NCI-H2081 treated with DMSO at 0.1 percent for 48 hours (cell line): ENCODE measurements at regions not wholly inside any gene's neighbourhood (a gene's known extent, or its start where the extent isn't known, plus 50 kb on each side); places are given as distances from the start of the nearest gene placed in this dataset.

Experiments used
- DNase-seq: peaks from one replicate; lab custom pipeline; 2025; lab: John Stamatoyannopoulos, UW

- no peak for DNase-seq
These were observed 66.3 kb upstream of the NABP1 start for GRCh38 chr2:191611614-191612013.

GRCh38 chr2:191612496-191612895 is 65.4 kb upstream of the NABP1 start:
- DNase-seq = no peak

GRCh38 chr2:191614759-191615158 is 63.2 kb upstream of the NABP1 start:
- no peak for DNase-seq

GRCh38 chr2:191615596-191615995 is 62.3 kb upstream of the NABP1 start:
- no peak for DNase-seq

- no peak for DNase-seq
These were observed 60.4 kb upstream of the NABP1 start for GRCh38 chr2:191617575-191617974.

GRCh38 chr2:191618046-191618780 is 59.7 kb upstream of the NABP1 start:
- DNase-seq = no peak

- no peak for DNase-seq
These were observed 59.1 kb upstream of the NABP1 start for GRCh38 chr2:191618786-191619185.

- no peak for DNase-seq
These were observed 57.8 kb upstream of the NABP1 start for GRCh38 chr2:191620144-191620543.

GRCh38 chr2:191622374-191623320 is 55.3 kb upstream of the NABP1 start:
- no peak for DNase-seq

- no peak for DNase-seq
These were observed 52.9 kb upstream of the NABP1 start for GRCh38 chr2:191625016-191625415.

- no peak for DNase-seq
These were observed 52.5 kb upstream of the NABP1 start for GRCh38 chr2:191625446-191625845.

GRCh38 chr2:191626497-191627151 is 51.3 kb upstream of the NABP1 start:
- DNase-seq = no peak

GRCh38 chr2:191627518-191627917 is 50.4 kb upstream of the NABP1 start:
- no peak for DNase-seq
